Esophagus squamous epithelium (tissue), 4 donors: ENCODE measurements at regions not wholly inside any gene's neighbourhood (a gene's known extent, or its start where the extent isn't known, plus 50 kb on each side); places are given as distances from the start of the nearest gene placed in this dataset.

ENCODE experiments used
- CTCF ChIP-seq, 6 experiments: fragments of 450-650 bp in 4 of 6; fragments of 200-600 bp in 2 of 6; sonication (generic) in 2 of 6; IDR thresholded peaks; one replicate each; pipeline ENCODE4 v1.5.1; 2016 to 2019; ENCODE audit warnings: antibody characterized with exemption in 6 of 6, mild to moderate bottlenecking in 4 of 6, moderate library complexity in 4 of 6
- POLR2A ChIP-seq, 4 donors: fragments of 450-650 bp; IDR thresholded peaks; one replicate each; pipeline ENCODE4 v1.6.1; 2017; ENCODE audit warnings: antibody characterized with exemption in 4 of 4, mild to moderate bottlenecking in 4 of 4, moderate library complexity in 3 of 4

- TF ChIP-seq CTCF (IDR thresholded peaks at IDR 0.05) (no peak), POLR2A (IDR thresholded peaks at IDR 0.05) (no peak)
Observed at GRCh38 chr1:14495381-14495780, 103.1 kb upstream of the KAZN start.
